ENCODE measurements at regions not wholly inside any gene's neighbourhood (a gene's known extent, or its start where the extent isn't known, plus 50 kb on each side); places are given as distances from the start of the nearest gene placed in this dataset.
"Not testable (repeated sequence)": the region's sequence is repeated elsewhere in the genome, so short reads cannot be mapped to it uniquely, and the experiment has no call there.

GRCh38 chr5:57362951-57363350 lies 119.7 kb downstream of the ACTBL2 start:
- no peak for DNase-seq
- Histone ChIP-seq H3K27me3 (no peaks in the 10 kb centered on the region), H3K27ac (no peak overlapping the region), H3K4me3 (replicated peaks in 1 of 3) (no peak overlapping the region), H3K4me1 (no peaks in the 10 kb centered on the region), H3K9me3 (no peaks in the 10 kb centered on the region), H3K36me3 (no peaks in the 10 kb centered on the region)
- intact Hi-C loops (cut with DNase I) = no loop called here
- TF ChIP-seq POLR2A (IDR thresholded peaks at IDR 0.05) (no peak), CTCF (IDR thresholded peaks at IDR 0.05) (no peak)
- WGBS, 2 donors = 78 to 86% methylated on average over 5 of the region's 5 CpGs

GRCh38 chr5:57360871-57361270 lies 121.7 kb downstream of the ACTBL2 start:
- intact Hi-C loops (cut with DNase I) = no loop called here
- no peak for TF ChIP-seq POLR2A (IDR thresholded peaks at IDR 0.05)
- no peak for TF ChIP-seq CTCF (IDR thresholded peaks at IDR 0.05)
- Histone ChIP-seq H3K4me1 (no peaks in the 10 kb centered on the region), H3K36me3 (no peaks in the 10 kb centered on the region), H3K27ac (no peak overlapping the region), H3K27me3 (no peaks in the 10 kb centered on the region), H3K9me3 (no peaks in the 10 kb centered on the region), H3K4me3 (replicated peaks in 1 of 3) (no peak overlapping the region)
- no peak for DNase-seq
- 59 to 64% methylated on average over 1 of the region's 1 CpG for WGBS, 2 donors

- Histone ChIP-seq H3K36me3 (no peaks in the 10 kb centered on the region), H3K4me1 (no peaks in the 10 kb centered on the region), H3K4me3 (replicated peaks in 1 of 3) (no peak overlapping the region), H3K9me3 (no peaks in the 10 kb centered on the region), H3K27ac (no peak overlapping the region), H3K27me3 (no peaks in the 10 kb centered on the region)
- TF ChIP-seq CTCF (IDR thresholded peaks at IDR 0.05) (no peak), POLR2A (IDR thresholded peaks at IDR 0.05) (no peak)
- WGBS, 2 donors = 70 to 78% methylated on average over 5 of the region's 5 CpGs
- DNase-seq = no peak
- intact Hi-C loops (cut with DNase I) = no loop called here
These were observed 123.6 kb downstream of the ACTBL2 start for GRCh38 chr5:57358796-57359592.

- intact Hi-C loops (cut with DNase I); H3K27ac ChIP-seq; H3K27me3 ChIP-seq; H3K36me3 ChIP-seq; H3K4me3 ChIP-seq (replicated peaks in 1 of 3); DNase-seq; H3K9me3 ChIP-seq; H3K4me1 ChIP-seq: not testable (repeated sequence)
- 96 to 100% methylated on average over 3 to 7 of the region's 16 CpGs for WGBS, 2 donors
These were observed 125.8 kb downstream of the ACTBL2 start for GRCh38 chr5:57356850-57357249.

- WGBS, 2 donors = 82 to 94% methylated on average over 1 of the region's 1 CpG
- peaks cover 0 to 16% of the 10 kb centered on the region in 2 donors for H3K4me1 ChIP-seq
- H3K36me3 ChIP-seq = no peaks in the 10 kb centered on the region
- H3K27ac ChIP-seq = no peak overlapping the region
- H3K9me3 ChIP-seq = no peaks in the 10 kb centered on the region
- intact Hi-C loops (cut with DNase I) = no loop called here
- H3K27me3 ChIP-seq = no peaks in the 10 kb centered on the region
- TF ChIP-seq CTCF (IDR thresholded peaks at IDR 0.05) (no peak), POLR2A (IDR thresholded peaks at IDR 0.05) (no peak)
- DNase-seq = no peak
- H3K4me3 ChIP-seq (replicated peaks in 1 of 3) = no peak overlapping the region
These were observed 133.4 kb downstream of the ACTBL2 start for GRCh38 chr5:57349214-57349613.
